Naive B cell (primary cell): ENCODE measurements at regions not wholly inside any gene's neighbourhood (a gene's known extent, or its start where the extent isn't known, plus 50 kb on each side); places are given as distances from the start of the nearest gene placed in this dataset.

Experiments
- ATAC-seq, 2 donors: fragments of 150-1000 bp; cut with Tn5 transposase; 2 replicates each; pipeline ENCODE4 v1.10.0; 2021; ENCODE audit warnings: low read depth in 2 of 2, mild to moderate bottlenecking in 2 of 2, moderate library complexity in 2 of 2
- DNase-seq: peaks from one replicate; pipeline ENCODE4 v3.0.0; 2022
- H3K27ac Mint-ChIP-seq, 6 donors: one replicate each; pipeline ENCODE4 v1.8.0; 2020 to 2022; ENCODE audit warnings: mild to moderate bottlenecking in 6 of 6, mixed read lengths in 6 of 6, moderate library complexity in 5 of 6, inconsistent platforms in 2 of 6
- H3K27me3 Mint-ChIP-seq, 3 donors: one replicate each; pipeline ENCODE4 v1.8.0; 2021 to 2022; ENCODE audit warnings: mixed read lengths in 3 of 3, mild to moderate bottlenecking in 1 of 3
- H3K36me3 Mint-ChIP-seq, 2 donors: one replicate each; pipeline ENCODE4 v1.8.0; 2020 to 2022; ENCODE audit warnings: mixed read lengths in 2 of 2, inconsistent platforms in 1 of 2, mild to moderate bottlenecking in 1 of 2
- H3K4me1 Mint-ChIP-seq, 3 donors: one replicate each; pipeline ENCODE4 v1.8.0; 2020 to 2022; ENCODE audit warnings: mixed read lengths in 3 of 3, inconsistent platforms in 1 of 3, mild to moderate bottlenecking in 1 of 3, moderate library complexity in 1 of 3
- H3K4me3 Mint-ChIP-seq, 8 donors: one replicate each; pipeline ENCODE4 v1.8.0; 2020 to 2022; ENCODE audit warnings: mild to moderate bottlenecking in 8 of 8, mixed read lengths in 8 of 8, moderate library complexity in 8 of 8, inconsistent platforms in 2 of 8
- H3K9me3 Mint-ChIP-seq, 7 donors: one replicate each; pipeline ENCODE4 v1.8.0; 2020 to 2022; ENCODE audit warnings: mixed read lengths in 7 of 7, mild to moderate bottlenecking in 5 of 7, inconsistent platforms in 2 of 7, moderate library complexity in 1 of 7

DNA sequence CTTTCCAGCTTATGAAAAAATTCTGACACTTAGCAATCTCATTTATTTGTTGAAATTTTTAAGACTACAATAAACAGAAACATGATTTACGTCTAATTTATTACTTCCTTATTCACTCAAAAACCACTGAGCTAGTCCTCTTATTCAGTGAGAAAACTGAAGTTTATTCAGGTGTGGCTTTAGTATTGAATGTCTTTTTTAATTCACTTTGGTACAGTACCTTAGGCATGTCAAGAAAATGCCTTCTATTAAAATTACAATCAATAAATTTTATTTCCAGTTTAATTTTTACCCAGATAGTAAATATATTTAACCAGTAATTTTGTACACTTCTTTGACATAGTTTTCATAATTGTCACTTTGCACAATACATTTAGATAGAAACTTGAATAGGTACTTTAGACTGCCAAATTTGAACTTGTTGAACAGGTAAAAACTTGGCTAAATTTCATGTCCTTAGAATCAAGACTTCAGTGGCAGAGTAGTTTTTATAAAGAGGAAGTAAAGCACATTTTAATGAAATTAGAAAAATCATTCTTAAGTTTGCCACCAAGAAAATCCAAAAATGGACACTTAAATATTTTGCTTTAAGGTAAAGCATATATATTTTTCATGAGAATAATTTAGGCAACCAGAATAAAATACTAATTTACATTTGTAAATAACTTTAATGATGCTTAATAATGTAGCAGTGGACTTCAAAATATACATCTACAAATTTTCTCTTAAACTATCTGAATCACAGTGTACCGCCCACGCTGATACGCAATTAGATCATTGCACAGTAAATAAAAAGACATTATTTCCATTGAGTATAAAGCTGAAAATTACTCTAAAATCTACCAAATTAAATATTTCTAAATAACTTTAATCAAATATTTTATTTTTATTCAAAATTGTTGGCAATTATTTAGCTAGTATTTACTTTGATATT lies 159.1 kb downstream of the RASSF9 start:
- Mint-ChIP-seq H3K27me3 (no peaks in the 10 kb centered on the region), H3K4me3 (no peak overlapping the region), H3K4me1 (no peaks in the 10 kb centered on the region), H3K27ac (no peak overlapping the region), H3K36me3 (no peaks in the 10 kb centered on the region), H3K9me3 (peaks cover 0 to 22% (median 13%) of the 10 kb centered on the region in 7 donors)
- ATAC-seq: no peak
- no peak for DNase-seq

DNA sequence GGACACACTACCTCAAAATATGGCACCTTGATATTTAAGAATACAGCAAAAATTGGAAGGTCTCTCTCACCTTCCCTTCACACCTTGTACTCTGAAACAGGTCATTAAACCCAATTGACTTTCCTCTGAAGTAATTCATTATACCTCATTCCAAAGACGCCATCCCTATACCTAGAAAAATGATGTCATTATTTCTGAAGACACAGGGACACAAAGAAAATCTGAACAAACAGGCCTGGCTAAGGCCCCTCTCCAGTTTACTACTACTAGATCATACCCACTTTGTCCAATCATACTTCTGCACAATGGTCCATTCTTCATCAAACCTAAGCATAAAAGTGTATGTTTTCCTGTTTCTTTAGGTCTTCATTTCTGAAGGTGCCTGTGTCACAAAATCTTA lies 156.9 kb downstream of the RASSF9 start:
- no peak for ATAC-seq
- H3K9me3 Mint-ChIP-seq: peaks cover 0 to 22% (median 8%) of the 10 kb centered on the region in 7 donors
- H3K4me1 Mint-ChIP-seq: no peaks in the 10 kb centered on the region
- no peaks in the 10 kb centered on the region for H3K36me3 Mint-ChIP-seq
- no peak overlapping the region for H3K27ac Mint-ChIP-seq
- DNase-seq: no peak
- H3K27me3 Mint-ChIP-seq: no peaks in the 10 kb centered on the region
- no peak overlapping the region for H3K4me3 Mint-ChIP-seq

DNA sequence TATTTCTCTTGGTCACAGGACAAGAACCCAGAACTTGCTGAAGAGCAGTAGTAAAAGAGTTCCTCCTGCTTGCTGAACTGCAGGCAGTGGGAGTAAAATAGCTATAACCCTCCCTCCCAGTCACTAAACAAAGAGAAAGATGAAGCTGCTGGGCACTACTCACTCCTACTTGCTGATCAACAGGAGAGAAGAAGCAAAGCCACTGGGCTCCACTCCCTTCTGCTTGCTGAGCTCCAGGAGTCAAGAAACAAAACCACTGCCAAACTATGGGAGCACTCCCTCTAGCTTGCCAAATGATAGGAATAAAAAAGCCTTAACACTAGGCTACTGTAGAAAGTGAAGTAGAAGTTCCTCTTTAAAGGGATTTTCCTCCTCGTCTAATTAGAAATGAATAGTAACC lies 155.3 kb downstream of the RASSF9 start:
- Mint-ChIP-seq H3K4me1 (no peaks in the 10 kb centered on the region), H3K36me3 (no peaks in the 10 kb centered on the region), H3K9me3 (peaks cover 0 to 14% (median 8%) of the 10 kb centered on the region in 7 donors), H3K4me3 (no peak overlapping the region), H3K27ac (no peak overlapping the region), H3K27me3 (no peaks in the 10 kb centered on the region)
- DNase-seq: no peak
- no peak for ATAC-seq

DNA sequence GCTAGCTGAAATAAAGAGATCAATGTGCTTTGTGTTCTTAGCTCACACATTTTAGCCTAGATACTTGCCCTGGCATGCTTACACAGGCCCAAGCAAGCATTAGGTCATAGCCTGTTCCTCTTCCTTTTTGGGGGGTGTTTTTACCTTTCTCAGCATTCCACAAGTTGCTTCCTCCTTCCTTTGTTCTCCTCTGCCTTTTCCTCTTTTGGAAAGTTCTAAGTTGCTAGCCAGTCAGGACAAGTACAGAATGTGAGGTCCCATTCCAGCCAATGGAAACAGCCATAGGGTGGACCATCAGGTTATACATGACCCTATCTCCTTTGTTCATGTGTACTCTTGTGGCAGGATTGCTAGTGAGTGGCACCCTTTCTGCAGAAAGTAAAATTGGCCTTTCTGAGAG lies 154.9 kb downstream of the RASSF9 start:
- Mint-ChIP-seq H3K36me3 (no peaks in the 10 kb centered on the region), H3K27me3 (no peaks in the 10 kb centered on the region), H3K27ac (no peak overlapping the region), H3K4me1 (no peaks in the 10 kb centered on the region), H3K4me3 (no peak overlapping the region), H3K9me3 (peaks cover 0 to 14% (median 8%) of the 10 kb centered on the region in 7 donors)
- ATAC-seq: no peak
- DNase-seq: no peak

DNA sequence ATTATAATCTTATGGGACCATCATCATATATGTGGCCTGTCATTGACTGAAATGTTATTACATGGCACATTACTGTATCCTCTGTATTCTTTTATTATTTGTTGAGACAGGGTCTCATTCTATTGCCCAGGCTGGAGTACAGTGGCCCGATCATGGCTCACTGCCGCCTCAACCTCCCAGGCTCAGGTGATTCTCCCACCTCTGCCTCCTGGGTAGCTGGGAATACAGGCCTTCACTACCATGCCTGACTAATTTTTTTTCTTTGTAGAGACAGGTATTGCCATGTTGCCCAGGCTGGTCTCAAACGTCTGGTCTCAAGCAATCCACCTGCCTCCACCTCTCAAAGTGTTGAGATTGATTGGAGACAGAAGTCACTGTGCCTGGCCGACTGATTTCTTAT lies 153.2 kb downstream of the RASSF9 start:
- Mint-ChIP-seq H3K27me3 (no peaks in the 10 kb centered on the region), H3K27ac (no peak overlapping the region), H3K4me1 (no peaks in the 10 kb centered on the region), H3K4me3 (no peak overlapping the region), H3K9me3 (peaks cover 0 to 14% (median 8%) of the 10 kb centered on the region in 7 donors), H3K36me3 (no peaks in the 10 kb centered on the region)
- ATAC-seq: no peak
- DNase-seq: no peak

DNA sequence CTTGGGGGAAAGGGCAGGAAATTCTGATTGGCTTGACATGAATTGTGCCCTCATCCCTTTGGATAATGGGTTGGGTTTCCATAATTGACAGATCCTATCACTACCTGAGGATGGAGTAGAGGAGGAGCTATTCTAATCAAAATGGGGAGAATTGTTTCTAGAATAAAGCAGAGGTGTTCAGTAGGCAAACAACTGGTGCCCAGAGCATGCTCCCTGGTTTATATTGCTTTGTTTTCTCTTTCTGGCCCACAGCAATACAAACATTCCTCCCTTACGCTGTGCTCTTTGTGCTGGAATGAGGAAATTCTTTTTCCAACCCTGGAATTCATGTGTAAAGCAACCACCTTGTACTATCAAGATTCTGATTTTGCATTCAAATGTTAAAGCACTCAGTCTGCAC lies 147.4 kb downstream of the RASSF9 start:
- peaks cover 0 to 4% (median 0%) of the 10 kb centered on the region in 7 donors for H3K9me3 Mint-ChIP-seq
- ATAC-seq (no peak), DNase-seq (no peak)
- no peaks in the 10 kb centered on the region for H3K4me1 Mint-ChIP-seq
- H3K27me3 Mint-ChIP-seq: no peaks in the 10 kb centered on the region
- no peak overlapping the region for H3K27ac Mint-ChIP-seq
- no peak overlapping the region for H3K4me3 Mint-ChIP-seq
- no peaks in the 10 kb centered on the region for H3K36me3 Mint-ChIP-seq

DNA sequence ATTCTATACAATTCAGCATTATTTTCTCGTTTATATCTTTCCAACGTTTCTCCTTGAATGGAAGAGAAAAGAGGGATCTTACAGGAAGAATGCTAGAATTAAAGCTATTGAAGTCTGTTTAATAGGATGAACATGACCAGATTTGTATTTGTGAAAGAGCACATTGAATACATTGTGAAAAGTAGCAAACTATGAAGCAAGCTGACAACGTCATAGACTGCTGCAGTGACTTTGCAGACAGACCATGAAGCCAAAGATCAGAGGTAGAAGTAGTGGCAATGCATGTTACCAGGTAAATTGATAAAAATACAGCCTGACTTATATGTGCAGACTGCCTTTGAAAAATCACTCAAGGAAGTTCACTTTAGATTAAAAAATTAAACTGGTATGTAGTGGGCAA lies 146.1 kb downstream of the RASSF9 start:
- DNase-seq (no peak), ATAC-seq (no peak)
- Mint-ChIP-seq H3K9me3 (peaks cover 0 to 4% (median 0%) of the 10 kb centered on the region in 7 donors), H3K36me3 (no peaks in the 10 kb centered on the region), H3K27me3 (no peaks in the 10 kb centered on the region), H3K27ac (no peak overlapping the region), H3K4me3 (no peak overlapping the region), H3K4me1 (no peaks in the 10 kb centered on the region)

DNA sequence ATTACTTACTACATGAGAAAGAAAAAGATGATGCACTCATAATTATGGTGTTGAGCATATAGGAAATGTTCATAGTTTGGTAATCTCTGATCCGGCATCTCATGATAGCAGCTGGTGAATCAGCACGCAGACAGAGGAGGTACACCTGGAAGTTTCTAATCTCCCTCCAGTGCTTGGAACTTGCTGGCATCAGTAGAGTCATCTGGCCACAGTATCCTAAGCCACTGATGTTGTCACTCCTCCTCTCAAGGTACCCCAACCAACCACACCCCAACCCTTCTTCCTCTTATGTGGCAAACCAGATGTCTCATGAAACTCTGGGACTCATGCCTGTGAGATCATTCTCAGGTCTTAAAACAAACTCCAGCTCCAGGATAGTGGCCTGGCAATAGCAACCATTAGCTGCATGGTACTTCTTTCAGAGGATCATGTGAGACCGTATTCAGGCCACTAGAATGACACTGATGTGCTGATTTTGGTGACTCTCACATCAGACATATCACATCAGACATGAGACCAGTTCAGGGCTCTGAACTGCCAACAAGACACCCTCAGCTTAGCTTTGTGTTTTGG lies 143.0 kb downstream of the RASSF9 start:
- Mint-ChIP-seq H3K9me3 (peaks cover 0 to 4% (median 0%) of the 10 kb centered on the region in 7 donors), H3K27me3 (no peaks in the 10 kb centered on the region), H3K36me3 (no peaks in the 10 kb centered on the region), H3K4me3 (no peak overlapping the region), H3K27ac (no peak overlapping the region), H3K4me1 (no peaks in the 10 kb centered on the region)
- ATAC-seq: no peak
- DNase-seq: no peak

DNA sequence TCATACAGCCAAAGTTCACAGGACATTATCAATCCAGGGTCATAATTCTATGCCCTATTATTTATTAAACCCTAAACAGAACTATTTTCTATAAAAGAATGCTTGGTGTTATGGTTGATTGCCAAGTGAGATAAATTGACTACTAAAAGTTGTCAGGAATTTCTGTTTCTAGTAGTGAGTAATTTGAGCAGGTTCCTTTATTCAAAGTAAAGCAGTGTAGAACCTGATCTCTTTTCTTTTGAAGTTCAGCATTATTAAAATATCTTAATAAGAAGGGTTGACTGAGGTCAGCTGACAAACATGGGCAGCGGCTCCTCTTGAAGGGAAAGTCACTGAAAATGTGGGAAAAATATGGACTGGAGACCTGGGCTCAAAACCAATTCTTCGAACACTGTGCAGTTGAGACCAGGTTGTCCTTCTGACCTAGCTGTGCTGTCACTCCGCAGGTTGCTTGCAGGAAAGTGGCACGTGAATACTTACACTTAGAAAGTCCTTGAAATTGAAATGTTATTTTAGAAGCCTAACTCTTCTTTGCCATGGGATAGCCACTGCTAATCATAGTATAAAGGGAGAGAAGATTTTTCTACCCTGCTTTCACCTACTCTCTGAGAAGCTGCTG lies 141.0 kb downstream of the RASSF9 start:
- H3K27ac Mint-ChIP-seq: no peak overlapping the region
- ATAC-seq (no peak), DNase-seq (no peak)
- H3K27me3 Mint-ChIP-seq: no peaks in the 10 kb centered on the region
- peaks cover 0 to 4% (median 0%) of the 10 kb centered on the region in 7 donors for H3K9me3 Mint-ChIP-seq
- H3K4me3 Mint-ChIP-seq: no peak overlapping the region
- H3K4me1 Mint-ChIP-seq: no peaks in the 10 kb centered on the region
- H3K36me3 Mint-ChIP-seq: no peaks in the 10 kb centered on the region

DNA sequence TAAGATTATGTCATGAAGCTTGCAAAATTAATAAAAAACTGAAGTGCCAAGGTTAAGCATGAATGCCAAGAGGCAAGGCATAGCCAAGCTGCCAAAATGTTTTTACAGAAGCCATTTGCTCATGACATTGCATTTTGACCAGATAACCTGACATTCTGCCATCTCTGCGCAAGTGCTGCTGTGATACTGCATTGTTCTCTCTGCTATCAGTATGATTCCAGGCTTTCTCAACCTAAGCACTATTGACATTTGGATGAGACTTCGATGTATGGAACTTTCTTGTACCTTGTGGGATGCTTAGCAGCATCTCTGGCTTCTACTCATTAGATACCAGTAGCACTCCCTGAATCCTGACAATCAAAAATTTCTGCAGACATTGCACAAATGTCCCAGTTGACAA lies 139.2 kb downstream of the RASSF9 start:
- peaks cover 0 to 8% (median 2%) of the 10 kb centered on the region in 7 donors for H3K9me3 Mint-ChIP-seq
- no peaks in the 10 kb centered on the region for H3K4me1 Mint-ChIP-seq
- H3K4me3 Mint-ChIP-seq: no peak overlapping the region
- H3K27me3 Mint-ChIP-seq: no peaks in the 10 kb centered on the region
- H3K27ac Mint-ChIP-seq: no peak overlapping the region
- no peaks in the 10 kb centered on the region for H3K36me3 Mint-ChIP-seq
- DNase-seq (no peak), ATAC-seq (no peak)

DNA sequence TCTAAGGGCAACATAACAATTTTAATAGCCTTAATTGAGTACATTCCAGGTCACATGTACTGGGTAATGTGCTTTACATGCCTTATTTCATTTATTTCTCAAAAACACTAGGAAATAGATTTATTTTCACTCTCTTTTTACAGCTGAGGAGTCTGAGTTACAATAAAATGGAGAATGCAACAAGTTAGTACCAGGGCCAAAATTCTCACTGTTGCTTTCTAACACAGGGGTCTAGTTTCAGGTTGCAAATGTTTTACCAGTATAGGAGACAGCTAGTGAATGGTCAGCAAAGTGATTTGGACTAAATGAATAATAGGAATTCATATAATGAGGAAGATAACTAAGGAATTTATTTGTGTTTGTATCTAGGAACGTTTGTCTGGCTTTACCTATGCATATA lies 137.3 kb downstream of the RASSF9 start:
- peaks cover 0 to 8% (median 2%) of the 10 kb centered on the region in 7 donors for H3K9me3 Mint-ChIP-seq
- H3K36me3 Mint-ChIP-seq: no peaks in the 10 kb centered on the region
- H3K27ac Mint-ChIP-seq: no peak overlapping the region
- no peaks in the 10 kb centered on the region for H3K27me3 Mint-ChIP-seq
- no peak overlapping the region for H3K4me3 Mint-ChIP-seq
- no peak for ATAC-seq
- DNase-seq: no peak
- H3K4me1 Mint-ChIP-seq: no peaks in the 10 kb centered on the region

DNA sequence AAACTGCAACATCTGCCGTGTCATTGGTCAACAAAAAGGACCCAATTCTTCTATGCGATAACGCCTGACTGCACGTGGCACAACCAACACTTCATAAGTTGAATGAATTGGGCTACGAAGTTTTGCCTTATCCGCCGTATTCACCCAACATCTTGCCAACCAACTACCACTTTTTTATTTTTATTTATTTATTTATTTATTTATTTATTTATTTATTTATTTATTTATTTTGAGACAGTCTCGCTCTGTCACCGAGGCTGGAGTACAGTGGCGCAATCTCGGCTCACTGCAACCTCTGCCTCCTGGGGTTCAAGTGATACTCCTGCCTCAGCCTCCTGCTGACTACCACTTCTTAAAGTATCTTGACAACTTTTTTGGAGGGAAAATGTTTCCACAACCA lies 127.4 kb downstream of the RASSF9 start:
- Mint-ChIP-seq H3K27ac (no peak overlapping the region), H3K36me3 (no peaks in the 10 kb centered on the region), H3K4me1 (no peaks in the 10 kb centered on the region), H3K9me3 (peaks cover 0 to 3% (median 0%) of the 10 kb centered on the region in 7 donors), H3K27me3 (no peaks in the 10 kb centered on the region), H3K4me3 (no peak overlapping the region)
- DNase-seq (no peak), ATAC-seq (no peak)

DNA sequence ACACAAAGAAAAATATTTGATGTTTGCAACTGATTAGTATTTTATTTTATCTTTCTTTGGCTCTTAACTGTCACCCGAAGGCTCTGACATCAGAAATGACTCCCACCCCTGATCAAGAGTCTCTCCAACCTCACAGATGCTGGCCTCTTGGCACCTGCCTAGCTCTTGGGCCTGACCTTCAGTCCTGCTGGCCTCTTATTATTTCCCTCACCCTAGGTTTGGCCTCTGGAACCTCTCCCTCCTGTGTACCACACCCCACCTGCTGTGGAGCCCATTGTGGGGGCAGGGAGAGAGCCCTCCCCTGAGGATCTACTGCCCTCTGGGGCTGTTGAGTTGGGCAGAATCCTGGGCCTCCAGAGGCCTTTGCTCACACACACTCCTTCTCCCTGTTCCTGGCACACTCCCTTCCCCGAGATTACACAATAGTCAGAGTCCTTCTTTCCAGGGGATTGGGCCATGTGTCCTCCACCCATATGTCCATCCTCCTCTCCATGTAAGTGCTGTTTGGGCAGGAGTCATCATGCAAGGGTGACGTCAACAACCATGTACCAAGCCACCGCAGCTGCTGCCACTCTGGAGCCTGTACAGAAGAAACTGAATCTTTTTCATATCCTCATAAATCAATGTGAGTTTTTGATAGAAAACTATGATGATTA lies 124.3 kb downstream of the RASSF9 start:
- ATAC-seq (no peak), DNase-seq (no peak)
- H3K36me3 Mint-ChIP-seq: no peaks in the 10 kb centered on the region
- no peaks in the 10 kb centered on the region for H3K4me1 Mint-ChIP-seq
- no peak overlapping the region for H3K27ac Mint-ChIP-seq
- no peak overlapping the region for H3K4me3 Mint-ChIP-seq
- H3K27me3 Mint-ChIP-seq: no peaks in the 10 kb centered on the region
- H3K9me3 Mint-ChIP-seq: peaks cover 0 to 6% (median 1%) of the 10 kb centered on the region in 7 donors
